C4-2B (cell line): ENCODE measurements at regions not wholly inside any gene's neighbourhood (a gene's known extent, or its start where the extent isn't known, plus 50 kb on each side); places are given as distances from the start of the nearest gene placed in this dataset.

Source experiments
- CTCF ChIP-seq: fragments of 450-650 bp; conservative IDR thresholded peaks from 2 replicates; pipeline ENCODE4 v1.5.1; 2017; ENCODE audit warnings: mild to moderate bottlenecking
- ZFX ChIP-seq: fragments of 450-650 bp; IDR thresholded peaks from 2 replicates; pipeline ENCODE4 v1.6.1; 2017

- no peak for TF ChIP-seq CTCF
- TF ChIP-seq ZFX = no peak
These were observed 517.7 kb downstream of the OTOL1 start for GRCh38 chr3:162014284-162014683.
